Daoy (cell line): ENCODE measurements at regions not wholly inside any gene's neighbourhood (a gene's known extent, or its start where the extent isn't known, plus 50 kb on each side); places are given as distances from the start of the nearest gene placed in this dataset.
"Not testable (repeated sequence)": the region's sequence is repeated elsewhere in the genome, so short reads cannot be mapped to it uniquely, and the experiment has no call there.

Experiments used
- DNase-seq: peaks from one replicate; pipeline ENCODE4 v3.0.0-alpha.2; 2015; ENCODE audit warnings: low read depth

GRCh38 chrX:137646472-137646871 is 80.5 kb downstream of the ZIC3 start:
- no peak for DNase-seq

GRCh38 chrX:137651647-137652046 is 85.7 kb downstream of the ZIC3 start:
- DNase-seq: no peak

- no peak for DNase-seq
Observed at GRCh38 chrX:137652086-137652485, 86.2 kb downstream of the ZIC3 start.

- no peak for DNase-seq
Observed at GRCh38 chrX:137654481-137654880, 88.6 kb downstream of the ZIC3 start.

GRCh38 chrX:137667776-137668175 is 101.8 kb downstream of the ZIC3 start:
- DNase-seq: no peak

- no peak for DNase-seq
Observed at GRCh38 chrX:137684591-137684990, 118.7 kb downstream of the ZIC3 start.

GRCh38 chrX:137695417-137695816 is 129.5 kb downstream of the ZIC3 start:
- no peak for DNase-seq

GRCh38 chrX:137707348-137707747 is 141.4 kb downstream of the ZIC3 start:
- no peak for DNase-seq

GRCh38 chrX:137742846-137743245 is 176.9 kb downstream of the ZIC3 start:
- DNase-seq: peak; percentile 20

GRCh38 chrX:137743414-137743813 is 177.5 kb downstream of the ZIC3 start:
- DNase-seq: no peak

- no peak for DNase-seq
Observed at GRCh38 chrX:137746289-137746688, 180.4 kb downstream of the ZIC3 start.

GRCh38 chrX:137747244-137748043 is 181.5 kb downstream of the ZIC3 start:
- DNase-seq: no peak

GRCh38 chrX:137748827-137749226 is 182.9 kb downstream of the ZIC3 start:
- no peak for DNase-seq

GRCh38 chrX:137749246-137749645 is 183.3 kb downstream of the ZIC3 start:
- no peak for DNase-seq

GRCh38 chrX:137771537-137771936 is 205.6 kb downstream of the ZIC3 start:
- DNase-seq: no peak

- no peak for DNase-seq
Observed at GRCh38 chrX:137792214-137792613, 226.3 kb downstream of the ZIC3 start.

- not testable (repeated sequence) for DNase-seq
Observed at GRCh38 chrX:137797926-137798325, 232.0 kb downstream of the ZIC3 start.

- no peak for DNase-seq
Observed at GRCh38 chrX:137823257-137823656, 257.3 kb downstream of the ZIC3 start.

- no peak for DNase-seq
Observed at GRCh38 chrX:137847376-137847775, 281.4 kb downstream of the ZIC3 start.

GRCh38 chrX:137848266-137848905 is 282.5 kb downstream of the ZIC3 start:
- no peak for DNase-seq

- DNase-seq: no peak
Observed at GRCh38 chrX:137852502-137852901, 286.6 kb downstream of the ZIC3 start.

GRCh38 chrX:137855490-137855889 is 289.6 kb downstream of the ZIC3 start:
- no peak for DNase-seq

- DNase-seq: no peak
Observed at GRCh38 chrX:137858106-137858505, 292.2 kb downstream of the ZIC3 start.
